Neural crest cell (in vitro differentiated cells): ENCODE measurements at regions not wholly inside any gene's neighbourhood (a gene's known extent, or its start where the extent isn't known, plus 50 kb on each side); places are given as distances from the start of the nearest gene placed in this dataset.

ENCODE experiments used
- DNase-seq: peaks from one replicate; pipeline ENCODE4 v3.0.0; 2021; ENCODE audit warnings: low read depth, mixed read lengths, low spot score
- H3K27ac Mint-ChIP-seq: one replicate; pipeline ENCODE4 v1.8.0; 2021; ENCODE audit warnings: mild to moderate bottlenecking, mixed read lengths; ENCODE audit not compliant: unreplicated experiment
- H3K27me3 Mint-ChIP-seq: 2 replicates; pipeline ENCODE4 v1.8.0; 2021; ENCODE audit warnings: low read depth, mild to moderate bottlenecking, mixed read lengths
- H3K36me3 Mint-ChIP-seq: 2 replicates; pipeline ENCODE4 v1.8.0; 2021; ENCODE audit warnings: low read depth, mild to moderate bottlenecking, mixed read lengths
- H3K4me1 Mint-ChIP-seq: 2 replicates; pipeline ENCODE4 v1.8.0; 2021; ENCODE audit warnings: mixed read lengths
- H3K4me3 Mint-ChIP-seq: one replicate; pipeline ENCODE4 v1.8.0; 2021; ENCODE audit warnings: mild to moderate bottlenecking, mixed read lengths
- H3K9me3 Mint-ChIP-seq: 2 replicates; pipeline ENCODE4 v1.8.0; 2021; ENCODE audit warnings: mixed read lengths
- TF ChIP-seq, protein P1 (sequence below): fragments of 200-600 bp; sonication (generic); conservative IDR thresholded peaks from 2 replicates; pipeline ENCODE4 v1.5.0; 2021; ENCODE audit warnings: antibody characterized with exemption, mild to moderate bottlenecking

GRCh38 chr14:45698462-45699134 lies 445.6 kb upstream of the MIS18BP1 start:
- H3K27me3 Mint-ChIP-seq: no peaks in the 10 kb centered on the region
- peaks cover 14% of the 10 kb centered on the region for H3K4me1 Mint-ChIP-seq
- DNase-seq: no peak
- H3K4me3 Mint-ChIP-seq: no peak overlapping the region
- H3K27ac Mint-ChIP-seq: no peak overlapping the region
- no peaks in the 10 kb centered on the region for H3K36me3 Mint-ChIP-seq
- no peaks in the 10 kb centered on the region for H3K9me3 Mint-ChIP-seq
- TF ChIP-seq, protein P1, sequence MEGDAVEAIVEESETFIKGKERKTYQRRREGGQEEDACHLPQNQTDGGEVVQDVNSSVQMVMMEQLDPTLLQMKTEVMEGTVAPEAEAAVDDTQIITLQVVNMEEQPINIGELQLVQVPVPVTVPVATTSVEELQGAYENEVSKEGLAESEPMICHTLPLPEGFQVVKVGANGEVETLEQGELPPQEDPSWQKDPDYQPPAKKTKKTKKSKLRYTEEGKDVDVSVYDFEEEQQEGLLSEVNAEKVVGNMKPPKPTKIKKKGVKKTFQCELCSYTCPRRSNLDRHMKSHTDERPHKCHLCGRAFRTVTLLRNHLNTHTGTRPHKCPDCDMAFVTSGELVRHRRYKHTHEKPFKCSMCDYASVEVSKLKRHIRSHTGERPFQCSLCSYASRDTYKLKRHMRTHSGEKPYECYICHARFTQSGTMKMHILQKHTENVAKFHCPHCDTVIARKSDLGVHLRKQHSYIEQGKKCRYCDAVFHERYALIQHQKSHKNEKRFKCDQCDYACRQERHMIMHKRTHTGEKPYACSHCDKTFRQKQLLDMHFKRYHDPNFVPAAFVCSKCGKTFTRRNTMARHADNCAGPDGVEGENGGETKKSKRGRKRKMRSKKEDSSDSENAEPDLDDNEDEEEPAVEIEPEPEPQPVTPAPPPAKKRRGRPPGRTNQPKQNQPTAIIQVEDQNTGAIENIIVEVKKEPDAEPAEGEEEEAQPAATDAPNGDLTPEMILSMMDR: no peak

DNA sequence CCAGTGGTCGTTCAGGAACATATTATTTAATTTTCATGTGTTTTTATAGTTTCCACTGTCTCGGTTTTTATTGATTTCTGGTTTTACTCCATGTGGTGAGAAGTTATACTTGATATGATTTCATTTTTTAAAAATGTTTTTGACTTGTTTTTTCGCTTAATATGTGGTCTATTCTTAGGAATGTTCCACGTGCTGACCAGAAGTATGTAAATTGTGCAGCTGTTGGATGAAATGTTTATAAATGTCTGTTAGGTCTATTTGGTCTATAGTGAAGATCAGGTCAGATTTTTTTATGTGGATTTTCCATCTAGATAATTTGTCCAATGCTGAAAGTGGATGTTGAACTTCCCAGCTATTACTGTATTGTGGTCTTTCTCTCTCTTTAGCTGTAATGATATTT lies 433.8 kb upstream of the MIS18BP1 start:
- TF ChIP-seq, protein P1: no peak
- no peak overlapping the region for H3K4me3 Mint-ChIP-seq
- H3K36me3 Mint-ChIP-seq: no peaks in the 10 kb centered on the region
- no peak for DNase-seq
- no peak overlapping the region for H3K27ac Mint-ChIP-seq
- H3K9me3 Mint-ChIP-seq: peaks cover 10% of the 10 kb centered on the region
- no peaks in the 10 kb centered on the region for H3K4me1 Mint-ChIP-seq
- no peaks in the 10 kb centered on the region for H3K27me3 Mint-ChIP-seq

GRCh38 chr14:45680531-45680930 lies 427.5 kb upstream of the MIS18BP1 start:
- Mint-ChIP-seq H3K36me3 (no peaks in the 10 kb centered on the region), H3K4me3 (no peak overlapping the region), H3K27me3 (no peaks in the 10 kb centered on the region)

GRCh38 chr14:45679853-45680252 lies 426.9 kb upstream of the MIS18BP1 start:
- Mint-ChIP-seq H3K4me1 (peaks cover 9% of the 10 kb centered on the region), H3K36me3 (no peaks in the 10 kb centered on the region), H3K4me3 (no peak overlapping the region), H3K9me3 (no peaks in the 10 kb centered on the region), H3K27me3 (no peaks in the 10 kb centered on the region), H3K27ac (no peak overlapping the region)
- TF ChIP-seq, protein P1: no peak
- no peak for DNase-seq

More at GRCh38 chr14:45680531-45680930, 427.5 kb upstream of the MIS18BP1 start:
- TF ChIP-seq, protein P1: no peak
- H3K9me3 Mint-ChIP-seq: no peaks in the 10 kb centered on the region
- DNase-seq: no peak
- peaks cover 9% of the 10 kb centered on the region for H3K4me1 Mint-ChIP-seq
- no peak overlapping the region for H3K27ac Mint-ChIP-seq

DNA sequence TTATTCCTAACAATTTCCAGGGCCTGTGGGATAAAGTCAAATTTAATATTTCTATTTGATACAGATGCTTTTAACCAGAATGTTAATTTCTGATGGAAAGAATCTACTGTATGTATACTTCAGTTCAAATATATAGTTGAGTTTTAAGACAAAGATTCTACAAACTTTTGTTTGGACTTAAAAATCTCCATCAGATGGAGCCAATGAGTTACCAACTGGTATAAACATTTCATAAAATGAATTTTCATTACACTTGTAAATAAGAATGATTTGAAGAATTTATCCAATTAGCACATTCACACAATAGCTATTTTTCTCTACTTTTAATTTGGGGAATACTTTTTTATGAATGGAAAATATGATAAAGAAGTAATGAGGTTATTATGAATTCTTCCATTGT lies 425.2 kb upstream of the MIS18BP1 start:
- Mint-ChIP-seq H3K4me1 (peaks cover 9% of the 10 kb centered on the region), H3K36me3 (no peaks in the 10 kb centered on the region), H3K27ac (no peak overlapping the region), H3K4me3 (no peak overlapping the region), H3K27me3 (no peaks in the 10 kb centered on the region), H3K9me3 (no peaks in the 10 kb centered on the region)
- TF ChIP-seq, protein P1: no peak
- no peak for DNase-seq
